GM23338 (cell line): ENCODE measurements at regions not wholly inside any gene's neighbourhood (a gene's known extent, or its start where the extent isn't known, plus 50 kb on each side); places are given as distances from the start of the nearest gene placed in this dataset.

ENCODE experiments used
- ATAC-seq: fragments of 200-7000 bp; cut with Tn5 transposase; 3 replicates; pipeline ENCODE4 v1.9.1; 2020
- DNase-seq: peaks from one replicate; pipeline ENCODE4 v3.0.0-alpha.2; 2015; ENCODE audit warnings: low spot score
- H2AFZ ChIP-seq: fragments of 200-600 bp; sonication (generic); 2 replicates; pipeline ENCODE4 v1.8.0; 2016; ENCODE audit warnings: antibody characterized with exemption, mild to moderate bottlenecking, moderate library complexity
- H3F3A ChIP-seq: fragments of 200-600 bp; sonication (generic); replicated peaks from 2 replicates; pipeline ENCODE4 v1.8.0; 2017; ENCODE audit warnings: antibody characterized with exemption, mixed run types, low read depth
- H3K27ac ChIP-seq: fragments of 200-600 bp; sonication (generic); 2 replicates; pipeline ENCODE4 v1.6.1; 2016; ENCODE audit warnings: low read depth
- H3K27me3 ChIP-seq: fragments of 200-600 bp; sonication (generic); 2 replicates; pipeline ENCODE4 v1.8.0; 2016; ENCODE audit warnings: mild to moderate bottlenecking, mixed run types, moderate library complexity; ENCODE audit not compliant: insufficient read depth
- H3K36me3 ChIP-seq: fragments of 200-600 bp; sonication (generic); 2 replicates; pipeline ENCODE4 v1.8.0; 2016; ENCODE audit warnings: mild to moderate bottlenecking; ENCODE audit not compliant: insufficient read depth
- H3K4me1 ChIP-seq: fragments of 200-600 bp; sonication (generic); 2 replicates; pipeline ENCODE4 v1.8.0; 2016; ENCODE audit warnings: mild to moderate bottlenecking, moderate library complexity; ENCODE audit not compliant: insufficient read depth
- H3K4me2 ChIP-seq: fragments of 200-600 bp; sonication (generic); 2 replicates; pipeline ENCODE4 v1.7.1; 2017; ENCODE audit warnings: mixed run types
- H3K4me3 ChIP-seq: fragments of 200-600 bp; sonication (generic); 2 replicates; pipeline ENCODE4 v1.6.1; 2016; ENCODE audit warnings: mixed run types
- H3K79me2 ChIP-seq: fragments of 200-600 bp; sonication (generic); replicated peaks from 2 replicates; pipeline ENCODE4 v1.8.0; 2017; ENCODE audit warnings: mild to moderate bottlenecking; ENCODE audit not compliant: insufficient read depth
- H3K9me2 ChIP-seq: fragments of 200-600 bp; sonication (generic); 2 replicates; pipeline ENCODE4 v1.8.0; 2017; ENCODE audit not compliant: insufficient read depth
- H4K20me1 ChIP-seq: fragments of 200-600 bp; sonication (generic); replicated peaks from 2 replicates; pipeline ENCODE4 v1.8.0; 2017; ENCODE audit warnings: mild to moderate bottlenecking; ENCODE audit not compliant: insufficient read depth
- H3K27ac Mint-ChIP-seq: 2 replicates; pipeline ENCODE4 v1.8.0; 2020; ENCODE audit warnings: inconsistent platforms, mild to moderate bottlenecking, moderate library complexity, mixed read lengths
- H3K27me3 Mint-ChIP-seq: 3 replicates; pipeline ENCODE4 v1.8.0; 2022; ENCODE audit warnings: low read depth, mild to moderate bottlenecking, moderate library complexity, mixed read lengths, inconsistent platforms; ENCODE audit not compliant: insufficient read depth, poor library complexity
- H3K36me3 Mint-ChIP-seq: 3 replicates; pipeline ENCODE4 v1.8.0; 2021; ENCODE audit warnings: low read depth, mild to moderate bottlenecking, inconsistent platforms, moderate library complexity, mixed read lengths
- H3K4me1 Mint-ChIP-seq: 3 replicates; pipeline ENCODE4 v1.8.0; 2020; ENCODE audit warnings: mild to moderate bottlenecking, inconsistent platforms, mixed read lengths
- H3K4me3 Mint-ChIP-seq: 3 replicates; pipeline ENCODE4 v1.8.0; 2021; ENCODE audit warnings: moderate library complexity, mild to moderate bottlenecking, inconsistent platforms, mixed read lengths
- H3K9me3 Mint-ChIP-seq: 3 replicates; pipeline ENCODE4 v1.8.0; 2020; ENCODE audit warnings: moderate library complexity, mild to moderate bottlenecking, inconsistent platforms, mixed read lengths
- CREB1 ChIP-seq: fragments of 250-450 bp; sonication (Bioruptor Pico); IDR thresholded peaks from 2 replicates; pipeline ENCODE4 v1.5.0; 2020; ENCODE audit warnings: low read depth, mild to moderate bottlenecking, moderate library complexity
- EZH2 ChIP-seq: fragments of 200-600 bp; sonication (generic); IDR thresholded peaks from one replicate; pipeline ENCODE4 v1.8.0; 2017; ENCODE audit warnings: antibody characterized with exemption, mild to moderate bottlenecking, low read depth; ENCODE audit not compliant: unreplicated experiment
- EZH2phosphoT487 ChIP-seq: fragments of 200-600 bp; sonication (generic); IDR thresholded peaks from one replicate; pipeline ENCODE4 v1.8.1; 2018; ENCODE audit warnings: antibody characterized with exemption; ENCODE audit not compliant: unreplicated experiment
- JUNB ChIP-seq: IDR thresholded peaks from one replicate; pipeline ENCODE4 v1.6.1; 2016; ENCODE audit warnings: antibody characterized with exemption; ENCODE audit not compliant: unreplicated experiment
- POLR2AphosphoS5 ChIP-seq: IDR thresholded peaks from 2 replicates; pipeline ENCODE4 v1.6.1; 2016; ENCODE audit warnings: antibody characterized with exemption, low read depth
- STAT1 ChIP-seq: IDR thresholded peaks from one replicate; pipeline ENCODE4 v1.6.1; 2016; ENCODE audit warnings: antibody characterized with exemption; ENCODE audit not compliant: unreplicated experiment
- ZNF114 ChIP-seq: fragments of 250-450 bp; sonication (Bioruptor Pico); IDR thresholded peaks from 2 replicates; pipeline ENCODE4 v1.5.0; 2020; ENCODE audit warnings: mild to moderate bottlenecking, moderate library complexity
- ZNF331 ChIP-seq: fragments of 250-450 bp; sonication (Bioruptor Pico); IDR thresholded peaks from 2 replicates; pipeline ENCODE4 v1.5.0; 2020; ENCODE audit warnings: low read depth, mild to moderate bottlenecking, moderate library complexity
- TF ChIP-seq, protein P1 (sequence below): fragments of 250-450 bp; sonication (Bioruptor Pico); IDR thresholded peaks from 2 replicates; pipeline ENCODE4 v1.5.0; 2020; ENCODE audit warnings: mild to moderate bottlenecking, moderate library complexity
- TF ChIP-seq, protein P2 (sequence below): IDR thresholded peaks from one replicate; pipeline ENCODE4 v1.6.1; 2018; ENCODE audit warnings: antibody characterized with exemption; ENCODE audit not compliant: unreplicated experiment

DNA sequence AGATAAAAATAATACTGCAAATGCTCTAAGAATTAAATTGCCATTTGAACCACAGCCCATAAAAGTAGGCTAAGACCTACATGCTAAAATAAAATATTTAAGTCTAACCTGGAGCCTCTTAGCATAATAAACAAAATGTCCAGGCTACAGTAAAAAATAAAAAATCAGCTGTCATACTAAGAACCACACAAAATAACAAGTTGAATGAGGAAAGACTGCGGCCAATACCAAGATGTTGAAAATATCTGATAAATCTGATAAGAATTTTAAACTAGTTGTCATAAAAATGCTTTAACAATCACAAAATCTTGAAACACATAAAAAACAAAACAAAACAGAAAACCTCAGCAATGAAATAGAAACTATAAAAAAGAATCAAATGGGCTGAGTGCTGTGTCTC is 336.9 kb upstream of the MSX2 start:
- H2AFZ ChIP-seq = no peak overlapping the region
- H3K27ac ChIP-seq = no peak overlapping the region
- H3F3A ChIP-seq = no peaks in the 10 kb centered on the region
- no peaks in the 10 kb centered on the region for H3K79me2 ChIP-seq
- DNase-seq (no peak), ATAC-seq (no peak)
- no peaks in the 10 kb centered on the region for H3K27me3 Mint-ChIP-seq
- H3K4me3 Mint-ChIP-seq = no peak overlapping the region
- H3K36me3 Mint-ChIP-seq = no peaks in the 10 kb centered on the region
- H3K27me3 ChIP-seq = no peaks in the 10 kb centered on the region
- H3K4me1 Mint-ChIP-seq = peaks cover 4% of the 10 kb centered on the region
- H3K27ac Mint-ChIP-seq = no peak overlapping the region
- H3K4me2 ChIP-seq = no peak overlapping the region
- H3K9me3 Mint-ChIP-seq = no peaks in the 10 kb centered on the region
- no peak for TF ChIP-seq POLR2AphosphoS5
- no peak for TF ChIP-seq JUNB
- TF ChIP-seq STAT1 = no peak
- TF ChIP-seq CREB1 (CRISPR knock-in tag) = no peak
- TF ChIP-seq, protein P1, sequence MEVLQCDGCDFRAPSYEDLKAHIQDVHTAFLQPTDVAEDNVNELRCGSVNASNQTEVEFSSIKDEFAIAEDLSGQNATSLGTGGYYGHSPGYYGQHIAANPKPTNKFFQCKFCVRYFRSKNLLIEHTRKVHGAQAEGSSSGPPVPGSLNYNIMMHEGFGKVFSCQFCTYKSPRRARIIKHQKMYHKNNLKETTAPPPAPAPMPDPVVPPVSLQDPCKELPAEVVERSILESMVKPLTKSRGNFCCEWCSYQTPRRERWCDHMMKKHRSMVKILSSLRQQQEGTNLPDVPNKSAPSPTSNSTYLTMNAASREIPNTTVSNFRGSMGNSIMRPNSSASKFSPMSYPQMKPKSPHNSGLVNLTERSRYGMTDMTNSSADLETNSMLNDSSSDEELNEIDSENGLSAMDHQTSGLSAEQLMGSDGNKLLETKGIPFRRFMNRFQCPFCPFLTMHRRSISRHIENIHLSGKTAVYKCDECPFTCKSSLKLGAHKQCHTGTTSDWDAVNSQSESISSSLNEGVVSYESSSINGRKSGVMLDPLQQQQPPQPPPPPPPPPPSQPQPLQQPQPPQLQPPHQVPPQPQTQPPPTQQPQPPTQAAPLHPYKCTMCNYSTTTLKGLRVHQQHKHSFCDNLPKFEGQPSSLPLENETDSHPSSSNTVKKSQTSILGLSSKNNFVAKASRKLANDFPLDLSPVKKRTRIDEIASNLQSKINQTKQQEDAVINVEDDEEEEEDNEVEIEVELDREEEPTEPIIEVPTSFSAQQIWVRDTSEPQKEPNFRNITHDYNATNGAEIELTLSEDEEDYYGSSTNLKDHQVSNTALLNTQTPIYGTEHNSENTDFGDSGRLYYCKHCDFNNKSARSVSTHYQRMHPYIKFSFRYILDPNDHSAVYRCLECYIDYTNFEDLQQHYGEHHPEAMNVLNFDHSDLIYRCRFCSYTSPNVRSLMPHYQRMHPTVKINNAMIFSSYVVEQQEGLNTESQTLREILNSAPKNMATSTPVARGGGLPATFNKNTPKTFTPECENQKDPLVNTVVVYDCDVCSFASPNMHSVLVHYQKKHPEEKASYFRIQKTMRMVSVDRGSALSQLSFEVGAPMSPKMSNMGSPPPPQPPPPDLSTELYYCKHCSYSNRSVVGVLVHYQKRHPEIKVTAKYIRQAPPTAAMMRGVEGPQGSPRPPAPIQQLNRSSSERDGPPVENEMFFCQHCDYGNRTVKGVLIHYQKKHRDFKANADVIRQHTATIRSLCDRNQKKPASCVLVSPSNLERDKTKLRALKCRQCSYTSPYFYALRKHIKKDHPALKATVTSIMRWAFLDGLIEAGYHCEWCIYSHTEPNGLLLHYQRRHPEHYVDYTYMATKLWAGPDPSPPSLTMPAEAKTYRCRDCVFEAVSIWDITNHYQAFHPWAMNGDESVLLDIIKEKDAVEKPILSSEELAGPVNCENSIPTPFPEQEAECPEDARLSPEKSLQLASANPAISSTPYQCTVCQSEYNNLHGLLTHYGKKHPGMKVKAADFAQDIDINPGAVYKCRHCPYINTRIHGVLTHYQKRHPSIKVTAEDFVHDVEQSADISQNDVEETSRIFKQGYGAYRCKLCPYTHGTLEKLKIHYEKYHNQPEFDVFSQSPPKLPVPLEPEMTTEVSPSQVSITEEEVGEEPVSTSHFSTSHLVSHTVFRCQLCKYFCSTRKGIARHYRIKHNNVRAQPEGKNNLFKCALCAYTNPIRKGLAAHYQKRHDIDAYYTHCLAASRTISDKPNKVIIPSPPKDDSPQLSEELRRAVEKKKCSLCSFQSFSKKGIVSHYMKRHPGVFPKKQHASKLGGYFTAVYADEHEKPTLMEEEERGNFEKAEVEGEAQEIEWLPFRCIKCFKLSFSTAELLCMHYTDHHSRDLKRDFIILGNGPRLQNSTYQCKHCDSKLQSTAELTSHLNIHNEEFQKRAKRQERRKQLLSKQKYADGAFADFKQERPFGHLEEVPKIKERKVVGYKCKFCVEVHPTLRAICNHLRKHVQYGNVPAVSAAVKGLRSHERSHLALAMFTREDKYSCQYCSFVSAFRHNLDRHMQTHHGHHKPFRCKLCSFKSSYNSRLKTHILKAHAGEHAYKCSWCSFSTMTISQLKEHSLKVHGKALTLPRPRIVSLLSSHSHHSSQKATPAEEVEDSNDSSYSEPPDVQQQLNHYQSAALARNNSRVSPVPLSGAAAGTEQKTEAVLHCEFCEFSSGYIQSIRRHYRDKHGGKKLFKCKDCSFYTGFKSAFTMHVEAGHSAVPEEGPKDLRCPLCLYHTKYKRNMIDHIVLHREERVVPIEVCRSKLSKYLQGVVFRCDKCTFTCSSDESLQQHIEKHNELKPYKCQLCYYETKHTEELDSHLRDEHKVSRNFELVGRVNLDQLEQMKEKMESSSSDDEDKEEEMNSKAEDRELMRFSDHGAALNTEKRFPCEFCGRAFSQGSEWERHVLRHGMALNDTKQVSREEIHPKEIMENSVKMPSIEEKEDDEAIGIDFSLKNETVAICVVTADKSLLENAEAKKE (CRISPR knock-in tag) = no peak
- TF ChIP-seq EZH2phosphoT487 = no peak
- TF ChIP-seq, protein P2, sequence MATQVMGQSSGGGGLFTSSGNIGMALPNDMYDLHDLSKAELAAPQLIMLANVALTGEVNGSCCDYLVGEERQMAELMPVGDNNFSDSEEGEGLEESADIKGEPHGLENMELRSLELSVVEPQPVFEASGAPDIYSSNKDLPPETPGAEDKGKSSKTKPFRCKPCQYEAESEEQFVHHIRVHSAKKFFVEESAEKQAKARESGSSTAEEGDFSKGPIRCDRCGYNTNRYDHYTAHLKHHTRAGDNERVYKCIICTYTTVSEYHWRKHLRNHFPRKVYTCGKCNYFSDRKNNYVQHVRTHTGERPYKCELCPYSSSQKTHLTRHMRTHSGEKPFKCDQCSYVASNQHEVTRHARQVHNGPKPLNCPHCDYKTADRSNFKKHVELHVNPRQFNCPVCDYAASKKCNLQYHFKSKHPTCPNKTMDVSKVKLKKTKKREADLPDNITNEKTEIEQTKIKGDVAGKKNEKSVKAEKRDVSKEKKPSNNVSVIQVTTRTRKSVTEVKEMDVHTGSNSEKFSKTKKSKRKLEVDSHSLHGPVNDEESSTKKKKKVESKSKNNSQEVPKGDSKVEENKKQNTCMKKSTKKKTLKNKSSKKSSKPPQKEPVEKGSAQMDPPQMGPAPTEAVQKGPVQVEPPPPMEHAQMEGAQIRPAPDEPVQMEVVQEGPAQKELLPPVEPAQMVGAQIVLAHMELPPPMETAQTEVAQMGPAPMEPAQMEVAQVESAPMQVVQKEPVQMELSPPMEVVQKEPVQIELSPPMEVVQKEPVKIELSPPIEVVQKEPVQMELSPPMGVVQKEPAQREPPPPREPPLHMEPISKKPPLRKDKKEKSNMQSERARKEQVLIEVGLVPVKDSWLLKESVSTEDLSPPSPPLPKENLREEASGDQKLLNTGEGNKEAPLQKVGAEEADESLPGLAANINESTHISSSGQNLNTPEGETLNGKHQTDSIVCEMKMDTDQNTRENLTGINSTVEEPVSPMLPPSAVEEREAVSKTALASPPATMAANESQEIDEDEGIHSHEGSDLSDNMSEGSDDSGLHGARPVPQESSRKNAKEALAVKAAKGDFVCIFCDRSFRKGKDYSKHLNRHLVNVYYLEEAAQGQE = no peak
- no peak for TF ChIP-seq ZNF331
- TF ChIP-seq EZH2 = no peak
- no peak for TF ChIP-seq ZNF114 (CRISPR knock-in tag)
- H3K9me2 ChIP-seq = no peaks in the 10 kb centered on the region
- H4K20me1 ChIP-seq = no peaks in the 10 kb centered on the region
- H3K36me3 ChIP-seq = no peaks in the 10 kb centered on the region
- H3K4me3 ChIP-seq = no peak overlapping the region
- H3K4me1 ChIP-seq = peaks cover 3% of the 10 kb centered on the region; the same call in 1 of the 2 replicates
